ENCODE measurements at regions not wholly inside any gene's neighbourhood (a gene's known extent, or its start where the extent isn't known, plus 50 kb on each side); places are given as distances from the start of the nearest gene placed in this dataset.

- no peak for ATAC-seq
- Histone ChIP-seq H3K4me1 (no peaks in the 10 kb centered on the region), H3K36me3 (no peaks in the 10 kb centered on the region), H3K4me3 (no peak overlapping the region), H3K27me3 (no peaks in the 10 kb centered on the region), H3K9me3 (no peaks in the 10 kb centered on the region), H3K27ac (no peak overlapping the region)
- in situ Hi-C loops (cut with MboI; ENCODE audit: low sequenced_read_pairs in 4 of 4) (no loop called here), intact Hi-C loops (cut with DNase I; ENCODE audit: low total_unique reads) (no loop called here)
- no peak for DNase-seq
- TF ChIP-seq, protein P1, sequence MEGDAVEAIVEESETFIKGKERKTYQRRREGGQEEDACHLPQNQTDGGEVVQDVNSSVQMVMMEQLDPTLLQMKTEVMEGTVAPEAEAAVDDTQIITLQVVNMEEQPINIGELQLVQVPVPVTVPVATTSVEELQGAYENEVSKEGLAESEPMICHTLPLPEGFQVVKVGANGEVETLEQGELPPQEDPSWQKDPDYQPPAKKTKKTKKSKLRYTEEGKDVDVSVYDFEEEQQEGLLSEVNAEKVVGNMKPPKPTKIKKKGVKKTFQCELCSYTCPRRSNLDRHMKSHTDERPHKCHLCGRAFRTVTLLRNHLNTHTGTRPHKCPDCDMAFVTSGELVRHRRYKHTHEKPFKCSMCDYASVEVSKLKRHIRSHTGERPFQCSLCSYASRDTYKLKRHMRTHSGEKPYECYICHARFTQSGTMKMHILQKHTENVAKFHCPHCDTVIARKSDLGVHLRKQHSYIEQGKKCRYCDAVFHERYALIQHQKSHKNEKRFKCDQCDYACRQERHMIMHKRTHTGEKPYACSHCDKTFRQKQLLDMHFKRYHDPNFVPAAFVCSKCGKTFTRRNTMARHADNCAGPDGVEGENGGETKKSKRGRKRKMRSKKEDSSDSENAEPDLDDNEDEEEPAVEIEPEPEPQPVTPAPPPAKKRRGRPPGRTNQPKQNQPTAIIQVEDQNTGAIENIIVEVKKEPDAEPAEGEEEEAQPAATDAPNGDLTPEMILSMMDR (IDR thresholded peaks at IDR 0.05 in 4 of 5, conservative IDR thresholded peaks at IDR 0.05 in 1 of 5): no peak
- TF ChIP-seq POLR2A (IDR thresholded peaks at IDR 0.05): no peak
These were observed 321.3 kb downstream of the PHF14 start for GRCh38 chr7:11294965-11295364.

DNA sequence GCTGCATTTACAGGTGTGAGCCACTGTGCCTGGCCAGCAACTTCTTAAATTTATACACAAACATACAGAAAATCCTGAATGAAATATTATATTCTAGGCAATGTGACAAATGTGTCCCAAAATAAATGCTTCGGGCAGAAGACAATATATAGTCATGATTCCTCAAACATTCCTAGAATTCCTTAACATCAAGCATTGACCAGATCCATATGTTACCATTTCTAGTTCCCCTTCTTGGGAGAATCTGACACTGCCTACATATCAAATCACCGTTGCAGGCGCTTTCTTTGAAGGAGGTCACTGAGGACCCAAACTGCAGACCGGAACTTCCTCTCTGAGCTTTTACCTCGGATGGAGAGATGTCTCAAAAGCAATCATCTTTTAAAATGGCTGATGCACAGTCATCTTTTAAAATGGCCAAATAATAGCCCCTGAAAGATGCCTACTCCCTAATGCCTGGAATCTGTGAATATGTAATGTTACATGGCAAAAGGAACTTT is 323.5 kb downstream of the PHF14 start:
- DNase-seq (no peak), ATAC-seq (no peak)
- H3K27ac ChIP-seq: no peak overlapping the region
- in situ Hi-C loops (cut with MboI; ENCODE audit: low sequenced_read_pairs in 4 of 4): no loop called here
- H3K36me3 ChIP-seq: no peaks in the 10 kb centered on the region
- no peaks in the 10 kb centered on the region for H3K27me3 ChIP-seq
- H3K4me1 ChIP-seq: no peaks in the 10 kb centered on the region
- intact Hi-C loops (cut with DNase I; ENCODE audit: low total_unique reads): no loop called here
- TF ChIP-seq, protein P1 (IDR thresholded peaks at IDR 0.05 in 4 of 5, conservative IDR thresholded peaks at IDR 0.05 in 1 of 5): no peak
- no peak for TF ChIP-seq POLR2A (IDR thresholded peaks at IDR 0.05)
- no peaks in the 10 kb centered on the region for H3K9me3 ChIP-seq
- H3K4me3 ChIP-seq: no peak overlapping the region

GRCh38 chr7:11297764-11298163 is 324.1 kb downstream of the PHF14 start:
- ATAC-seq (no peak), DNase-seq (no peak)
- Histone ChIP-seq H3K9me3 (no peaks in the 10 kb centered on the region), H3K4me3 (no peak overlapping the region), H3K27me3 (no peaks in the 10 kb centered on the region), H3K4me1 (no peaks in the 10 kb centered on the region), H3K36me3 (no peaks in the 10 kb centered on the region), H3K27ac (no peak overlapping the region)
- intact Hi-C loops (cut with DNase I; ENCODE audit: low total_unique reads) (no loop called here), in situ Hi-C loops (cut with MboI; ENCODE audit: low sequenced_read_pairs in 4 of 4) (no loop called here)
- TF ChIP-seq POLR2A (IDR thresholded peaks at IDR 0.05): no peak
- TF ChIP-seq, protein P1 (IDR thresholded peaks at IDR 0.05 in 4 of 5, conservative IDR thresholded peaks at IDR 0.05 in 1 of 5): no peak

- no peak for TF ChIP-seq POLR2A (IDR thresholded peaks at IDR 0.05)
- TF ChIP-seq, protein P1 (IDR thresholded peaks at IDR 0.05 in 4 of 5, conservative IDR thresholded peaks at IDR 0.05 in 1 of 5): no peak
- Histone ChIP-seq H3K4me1 (no peaks in the 10 kb centered on the region), H3K27me3 (no peaks in the 10 kb centered on the region), H3K27ac (no peak overlapping the region), H3K4me3 (no peak overlapping the region), H3K36me3 (no peaks in the 10 kb centered on the region), H3K9me3 (no peaks in the 10 kb centered on the region)
- intact Hi-C loops (cut with DNase I; ENCODE audit: low total_unique reads) (no loop called here), in situ Hi-C loops (cut with MboI; ENCODE audit: low sequenced_read_pairs in 4 of 4) (no loop called here)
- ATAC-seq: no peak
- no peak for DNase-seq
These were observed 324.5 kb downstream of the PHF14 start for GRCh38 chr7:11298220-11298619.

DNA sequence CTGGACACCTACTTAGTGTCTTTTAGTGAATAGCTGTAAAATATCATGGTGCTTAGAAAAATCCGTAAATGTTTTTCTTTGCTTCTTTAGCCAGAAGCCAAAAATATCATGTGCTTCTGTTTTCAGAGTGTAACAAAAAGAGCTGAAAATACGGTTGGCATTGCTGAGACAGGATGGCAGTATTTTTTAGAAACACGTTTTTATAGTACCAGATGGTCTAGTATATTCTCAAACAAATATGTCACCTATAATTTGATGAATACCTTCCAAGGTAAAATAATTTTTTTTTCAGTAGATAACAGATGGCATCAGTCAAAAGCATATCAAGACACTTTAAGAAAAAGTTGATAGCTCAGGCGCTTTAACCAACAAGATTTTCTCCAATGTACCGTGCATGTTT is 326.6 kb downstream of the PHF14 start:
- no peaks in the 10 kb centered on the region for H3K4me1 ChIP-seq
- no peak for DNase-seq
- intact Hi-C loops (cut with DNase I; ENCODE audit: low total_unique reads): no loop called here
- no peaks in the 10 kb centered on the region for H3K27me3 ChIP-seq
- no peak overlapping the region for H3K27ac ChIP-seq
- H3K36me3 ChIP-seq: no peaks in the 10 kb centered on the region
- H3K9me3 ChIP-seq: no peaks in the 10 kb centered on the region
- no peak overlapping the region for H3K4me3 ChIP-seq
- in situ Hi-C loops (cut with MboI; ENCODE audit: low sequenced_read_pairs in 4 of 4): no loop called here
- TF ChIP-seq POLR2A (IDR thresholded peaks at IDR 0.05): no peak
- TF ChIP-seq, protein P1 (IDR thresholded peaks at IDR 0.05 in 4 of 5, conservative IDR thresholded peaks at IDR 0.05 in 1 of 5): no peak
- no peak for ATAC-seq
